Kidney capillary endothelial cell (primary cell): ENCODE measurements at regions not wholly inside any gene's neighbourhood (a gene's known extent, or its start where the extent isn't known, plus 50 kb on each side); places are given as distances from the start of the nearest gene placed in this dataset.

ENCODE experiments used
- DNase-seq: peaks from one replicate; pipeline ENCODE4 v3.0.0-alpha.2; 2018; ENCODE audit warnings: low spot score

DNA sequence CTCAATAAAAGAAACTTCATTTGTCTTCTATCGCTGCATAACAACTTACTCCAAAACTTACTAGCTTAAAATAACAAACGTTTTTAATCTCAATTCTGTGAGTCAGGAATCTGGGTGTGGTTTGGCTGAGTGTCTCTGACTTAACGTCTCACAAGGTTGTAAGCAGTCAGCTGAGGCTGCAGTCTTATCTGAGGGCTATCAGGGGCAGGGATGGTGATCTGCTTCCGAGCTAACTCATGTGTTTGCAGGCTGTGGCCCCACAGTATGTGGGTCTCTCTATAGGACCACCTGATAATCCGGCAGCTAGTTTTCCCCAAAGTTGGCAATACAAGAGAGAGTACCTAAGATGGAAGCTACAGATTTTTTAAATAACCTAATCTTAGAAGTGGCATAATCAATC lies 234.2 kb upstream of the FGGY start:
- DNase-seq: peak; percentile 39

DNA sequence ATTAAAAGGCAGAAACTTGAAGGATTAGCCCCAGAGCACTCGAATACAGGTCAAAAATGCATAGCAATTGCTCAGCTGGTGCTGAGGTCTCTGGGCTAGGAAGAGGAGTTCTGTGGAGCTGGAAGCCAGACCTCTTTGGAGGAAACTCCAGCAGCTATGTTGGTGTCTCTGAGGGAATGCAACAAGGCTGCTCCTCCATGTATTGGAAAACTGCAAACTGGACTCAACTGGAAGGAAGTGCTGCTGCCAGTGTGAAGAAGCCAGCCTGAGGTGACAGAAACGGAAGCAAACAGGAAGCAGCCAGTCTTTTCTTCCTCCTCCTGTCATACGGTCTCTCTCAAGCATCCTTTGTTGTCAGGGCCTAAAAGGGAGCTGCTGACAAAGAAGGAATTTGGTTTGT lies 233.4 kb upstream of the FGGY start:
- DNase-seq: peak; percentile 47

DNA sequence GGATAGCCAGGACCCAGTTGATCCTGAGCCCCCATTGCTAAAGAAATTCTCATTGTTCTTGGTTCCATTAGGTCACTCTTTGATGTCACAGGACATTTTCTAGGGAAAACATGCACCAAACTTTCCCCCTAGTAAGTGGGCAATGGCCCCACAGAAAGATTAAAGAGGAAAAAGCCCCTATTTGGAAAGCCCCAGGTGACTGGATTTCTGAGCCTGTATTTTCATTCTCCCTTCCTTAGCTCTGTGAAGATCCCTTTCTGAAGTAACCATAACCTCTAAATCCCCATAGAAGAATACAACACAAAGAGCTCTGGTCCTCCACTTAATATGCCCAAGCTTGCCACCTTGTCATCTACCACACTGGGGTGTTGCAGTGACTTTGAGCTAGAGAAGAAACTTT lies 232.3 kb upstream of the FGGY start:
- DNase-seq: no peak

DNA sequence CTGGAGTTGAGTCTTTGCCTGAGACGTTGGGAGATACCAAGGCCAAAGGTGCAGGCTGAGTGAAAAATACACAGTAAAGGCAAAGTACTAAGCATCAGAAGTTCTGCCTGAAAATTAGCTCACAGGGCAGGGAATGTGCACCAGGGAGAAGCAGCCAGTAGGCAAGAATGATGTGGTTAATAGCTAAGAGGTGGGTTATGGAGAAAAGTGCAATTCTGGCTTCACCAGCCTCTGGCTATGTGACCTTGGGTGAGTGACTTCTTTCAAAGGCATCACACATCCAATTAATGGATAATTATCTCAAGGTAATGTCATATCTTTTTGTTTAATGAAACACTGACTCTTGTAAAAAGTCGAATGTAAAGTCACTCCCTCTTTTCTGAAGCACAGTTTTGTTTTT lies 230.7 kb upstream of the FGGY start:
- no peak for DNase-seq

DNA sequence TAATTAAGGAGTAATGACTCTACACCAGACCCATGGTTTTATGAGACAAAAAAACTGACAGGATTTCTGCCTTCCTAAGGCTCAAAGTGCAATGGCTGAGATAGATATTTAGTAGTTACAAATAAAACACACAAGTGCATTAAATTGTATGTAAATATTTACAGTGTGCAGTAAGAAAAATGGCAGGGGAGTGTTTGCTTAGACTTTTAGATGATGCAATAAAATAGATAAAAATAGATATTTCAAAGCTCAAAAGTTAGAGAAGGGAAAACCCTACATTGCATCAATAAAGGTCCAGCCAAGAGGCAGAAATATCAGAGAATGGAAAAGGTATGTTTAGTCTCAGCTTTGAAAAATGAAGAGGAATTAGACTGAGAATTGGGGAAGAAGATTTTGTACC lies 226.3 kb upstream of the FGGY start:
- no peak for DNase-seq

DNA sequence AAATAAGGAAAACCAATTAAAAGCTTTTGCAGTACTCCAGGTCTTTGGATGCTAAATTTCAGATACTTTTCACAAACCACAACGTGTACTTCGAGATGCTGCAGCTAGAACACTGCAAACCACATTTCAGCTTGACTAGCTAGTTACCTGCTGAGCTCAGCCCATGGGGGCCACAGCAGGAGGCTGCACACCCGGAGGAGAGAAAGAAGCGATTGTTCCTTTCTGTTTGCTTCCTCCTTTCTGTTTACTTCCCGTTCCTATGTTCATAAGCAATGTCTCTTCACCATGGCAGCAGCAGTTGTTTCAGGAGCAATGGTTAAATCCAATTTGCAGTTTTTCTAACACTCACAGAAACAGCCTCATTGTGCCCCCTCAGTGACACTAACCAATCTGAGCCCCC lies 225.6 kb upstream of the FGGY start:
- DNase-seq: no peak

DNA sequence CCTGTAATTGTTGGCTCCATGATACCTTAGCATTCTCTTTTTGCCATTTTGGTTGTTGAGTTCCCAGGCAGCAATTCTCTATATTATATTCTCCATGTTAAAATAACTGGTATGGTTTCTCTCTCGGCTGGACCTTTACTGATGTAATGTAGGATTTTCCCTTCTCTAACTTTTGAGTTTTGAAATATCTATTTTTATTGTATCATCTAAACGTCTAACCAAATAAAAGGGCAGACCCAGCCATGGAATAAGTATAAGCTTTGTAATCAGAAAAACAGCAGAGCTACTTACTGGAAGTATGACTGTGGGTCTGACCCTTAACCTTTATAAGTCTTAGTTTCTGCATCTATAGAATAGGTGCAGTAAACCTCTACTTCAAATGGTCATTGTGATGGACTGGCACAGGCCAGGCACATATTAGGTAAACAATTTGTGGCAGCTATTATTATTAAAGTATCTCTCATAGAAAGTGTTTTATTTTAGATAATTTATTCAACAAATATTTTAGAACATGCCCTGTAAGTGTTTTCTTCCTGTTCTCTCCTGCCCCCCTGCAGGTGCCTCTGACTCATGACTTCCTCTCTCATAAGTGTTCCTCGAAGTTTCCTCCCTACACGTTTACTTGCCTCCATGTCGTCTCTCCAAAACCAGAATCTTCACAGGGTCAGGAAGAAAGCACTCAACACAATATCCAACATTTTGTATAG lies 224.9 kb upstream of the FGGY start:
- DNase-seq: peak; percentile 30

DNA sequence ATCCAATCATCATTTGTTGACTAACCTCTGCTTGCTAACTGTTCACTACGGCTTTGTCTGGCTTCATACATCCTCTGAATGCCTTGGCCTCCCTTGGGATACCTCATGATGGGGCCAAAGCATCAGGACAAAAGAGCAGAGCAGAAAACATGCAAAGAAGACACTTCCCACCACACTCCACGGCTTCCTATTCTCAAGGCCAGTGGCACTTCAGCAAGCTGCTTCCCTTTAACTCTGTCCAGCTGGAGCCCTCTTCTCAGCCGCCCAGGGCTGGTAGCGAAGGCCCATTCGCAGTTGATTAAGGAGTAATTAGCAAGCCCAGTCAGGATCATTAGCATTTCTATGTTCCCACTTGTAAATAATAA lies 224.3 kb upstream of the FGGY start:
- DNase-seq: peak; percentile 68

DNA sequence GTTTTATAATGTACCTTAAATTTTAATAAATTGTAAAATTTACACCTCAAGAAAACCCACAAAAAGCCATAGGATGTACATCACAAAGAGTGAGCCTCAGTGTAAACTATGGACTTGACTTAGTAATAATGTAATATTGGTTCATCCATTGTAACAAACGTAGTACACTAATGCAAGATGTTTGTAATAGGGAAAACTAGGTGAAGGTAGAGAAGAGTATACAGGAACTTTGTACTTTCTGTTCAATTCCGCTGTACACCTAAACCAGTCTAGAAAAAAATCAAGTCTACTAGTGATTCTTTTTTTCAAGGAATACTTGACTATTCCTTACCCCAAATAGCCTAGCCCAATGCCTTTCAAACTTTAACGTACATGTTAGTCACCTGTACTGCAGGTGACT lies 222.3 kb upstream of the FGGY start:
- DNase-seq: no peak

DNA sequence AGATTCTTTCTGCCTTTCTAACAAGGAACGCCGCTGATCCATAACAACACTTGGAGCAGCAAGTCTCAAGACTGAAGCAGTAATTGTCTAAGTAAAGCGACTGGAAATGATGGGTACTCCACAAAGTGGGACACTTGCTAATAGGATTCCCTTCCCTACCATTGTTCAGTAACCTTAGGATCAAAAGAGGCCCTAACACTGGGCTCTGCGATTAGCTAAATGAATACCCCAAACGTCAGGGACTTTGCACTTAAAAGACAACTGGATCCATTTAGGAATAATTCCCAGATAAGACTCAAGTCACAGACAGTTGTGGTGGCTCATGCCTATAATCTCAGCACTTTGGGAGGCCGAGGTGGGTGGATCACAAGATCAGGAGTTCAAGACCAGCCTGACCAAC lies 221.9 kb upstream of the FGGY start:
- no peak for DNase-seq

DNA sequence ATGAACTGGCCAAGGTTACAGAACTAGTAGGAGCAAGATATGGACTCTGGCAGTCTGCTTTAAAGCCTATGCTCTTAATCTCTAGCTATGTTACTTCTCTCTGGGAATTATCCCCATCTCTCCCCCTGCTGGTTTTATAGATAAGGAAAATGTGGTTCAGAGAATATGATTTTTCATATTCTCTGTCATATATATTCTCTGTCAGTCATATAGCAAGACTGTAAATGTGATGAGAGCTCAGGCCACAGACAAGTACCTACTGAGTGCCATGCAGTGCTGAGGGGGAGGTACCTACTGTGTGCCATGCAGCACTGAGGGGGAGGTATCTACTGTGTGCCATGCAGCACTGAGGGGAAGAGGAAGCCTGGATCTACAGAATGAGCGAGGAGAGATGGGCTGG lies 220.3 kb upstream of the FGGY start:
- DNase-seq: peak; percentile 37

DNA sequence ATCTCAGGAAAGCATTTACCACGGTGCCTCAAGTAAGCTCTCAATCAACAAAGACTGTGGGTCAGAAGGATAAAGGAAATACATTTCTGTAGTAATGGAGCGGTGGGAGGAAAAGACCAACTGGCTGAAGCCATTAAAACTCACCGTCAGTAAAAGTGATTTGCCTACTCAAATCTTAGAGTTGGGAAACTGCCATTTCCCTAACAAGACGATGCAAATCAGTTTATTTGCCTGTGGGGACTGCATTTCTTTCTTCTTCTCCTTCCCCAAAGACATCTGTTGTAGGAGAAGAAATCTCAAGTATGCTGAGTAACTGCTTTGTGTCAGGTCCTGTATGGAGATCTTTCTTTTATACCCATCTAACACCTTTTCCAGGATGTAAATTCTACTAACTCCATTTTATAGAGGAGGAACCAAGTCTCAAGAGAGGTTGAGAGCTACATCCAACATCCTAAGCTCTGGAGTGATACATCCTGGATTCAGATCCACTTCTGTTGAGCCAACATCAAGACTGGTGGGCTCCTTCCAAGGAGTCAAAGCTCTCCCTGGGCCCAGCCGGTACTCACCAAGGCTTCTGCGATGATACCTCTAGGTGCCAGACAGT lies 219.3 kb upstream of the FGGY start:
- no peak for DNase-seq

DNA sequence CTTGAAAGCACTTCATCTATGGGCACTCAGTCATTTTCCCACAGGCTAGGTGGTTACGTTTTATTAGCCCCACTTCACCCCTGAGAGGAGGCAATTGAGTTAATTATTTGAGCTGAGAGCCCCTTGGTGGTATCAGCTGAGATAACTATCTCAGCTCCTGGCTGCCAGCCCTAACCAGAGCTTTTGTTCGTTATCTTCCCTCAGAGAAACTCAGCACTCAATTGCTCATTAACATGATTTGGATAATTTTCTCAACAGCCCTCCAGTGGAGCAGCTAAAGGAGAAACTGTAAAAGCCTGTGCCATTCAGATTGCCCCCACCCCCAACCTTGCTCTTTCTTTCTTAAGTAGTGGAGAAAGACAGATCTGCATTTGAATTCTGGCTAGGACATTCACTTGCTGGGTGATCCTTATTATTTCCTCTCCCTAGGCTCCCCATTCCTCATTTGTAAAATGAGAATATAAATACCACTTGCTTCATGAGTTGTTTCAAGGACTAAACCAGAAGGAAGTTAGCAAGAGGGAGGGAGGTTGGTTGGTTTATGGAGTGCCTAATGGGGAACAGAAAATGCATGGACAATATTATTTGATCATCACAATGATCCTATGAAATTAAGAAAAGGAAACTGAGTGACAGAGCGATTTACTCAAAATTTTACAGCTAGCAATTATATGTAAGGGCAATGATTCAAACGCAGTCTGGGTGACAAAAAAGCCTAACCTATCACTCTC lies 218.7 kb upstream of the FGGY start:
- DNase-seq: no peak

DNA sequence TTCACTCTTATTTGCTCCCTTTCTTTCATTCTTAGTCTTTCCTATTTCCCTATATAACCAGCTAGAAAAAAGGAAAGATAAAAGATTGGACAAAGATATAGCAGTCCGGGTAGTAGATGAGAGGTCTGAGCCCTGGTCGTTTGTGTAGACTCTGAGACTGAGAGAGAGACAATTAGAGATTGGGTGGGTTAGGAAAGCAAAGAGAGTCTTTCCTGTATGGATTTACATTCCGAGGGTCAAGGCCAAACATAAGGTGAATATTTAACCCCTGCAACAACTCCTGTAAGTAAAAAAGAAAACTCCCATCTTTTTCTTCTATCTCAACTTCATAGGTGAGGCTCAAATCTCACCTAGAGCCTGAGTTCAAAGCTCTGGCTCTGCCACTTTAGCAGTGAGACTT lies 218.0 kb upstream of the FGGY start:
- no peak for DNase-seq

DNA sequence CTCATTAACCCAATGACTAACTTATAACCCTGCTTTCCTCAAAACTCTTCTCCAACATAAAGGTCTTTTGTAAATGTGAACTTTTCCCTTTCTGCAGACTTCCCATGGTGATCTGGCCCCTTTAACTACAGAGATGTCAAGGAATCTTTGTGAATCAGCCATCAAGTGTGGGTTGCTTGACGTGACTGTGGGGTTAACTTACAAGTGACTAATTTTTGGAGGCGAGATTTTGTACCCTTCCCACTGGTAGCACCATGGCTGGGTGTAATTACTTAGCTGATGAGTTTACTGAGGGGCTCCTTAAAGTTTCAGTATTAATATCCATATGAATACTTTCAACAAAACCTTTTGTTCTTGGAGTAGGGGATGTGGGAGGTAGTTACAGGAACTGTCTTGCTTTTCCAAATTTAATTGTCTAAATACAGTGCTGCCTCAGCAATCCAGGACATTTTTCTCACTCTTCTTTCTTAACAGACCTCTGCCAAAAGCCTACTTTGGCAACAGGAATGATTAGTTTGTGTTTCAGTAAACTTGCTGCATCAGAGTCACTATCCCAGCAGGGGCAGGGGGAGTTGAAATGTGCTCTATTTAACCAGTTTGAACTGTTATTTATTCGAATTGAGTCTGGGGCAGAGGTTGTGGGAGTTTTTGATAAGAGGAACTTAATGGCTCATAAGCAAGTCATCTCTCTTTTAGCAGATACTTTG lies 217.3 kb upstream of the FGGY start:
- no peak for DNase-seq

DNA sequence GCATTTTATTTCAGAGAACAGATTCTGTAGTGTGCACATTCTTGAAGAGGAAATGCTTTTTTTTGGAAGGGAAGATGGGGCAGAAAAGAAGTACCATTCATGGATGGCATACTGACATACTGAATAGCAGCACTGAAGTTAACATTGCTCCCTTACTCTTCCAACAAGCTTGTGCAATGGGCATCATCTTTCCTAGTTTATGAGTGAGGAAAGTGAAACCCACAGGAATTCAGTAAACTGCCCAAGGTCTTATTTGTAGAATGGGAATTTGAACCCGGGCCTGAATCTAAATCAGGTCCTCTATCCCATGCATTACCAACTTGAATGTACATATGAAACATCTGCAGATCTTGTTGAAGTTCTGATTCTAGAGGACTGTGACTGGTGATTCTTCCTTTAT lies 215.7 kb upstream of the FGGY start:
- DNase-seq: no peak

DNA sequence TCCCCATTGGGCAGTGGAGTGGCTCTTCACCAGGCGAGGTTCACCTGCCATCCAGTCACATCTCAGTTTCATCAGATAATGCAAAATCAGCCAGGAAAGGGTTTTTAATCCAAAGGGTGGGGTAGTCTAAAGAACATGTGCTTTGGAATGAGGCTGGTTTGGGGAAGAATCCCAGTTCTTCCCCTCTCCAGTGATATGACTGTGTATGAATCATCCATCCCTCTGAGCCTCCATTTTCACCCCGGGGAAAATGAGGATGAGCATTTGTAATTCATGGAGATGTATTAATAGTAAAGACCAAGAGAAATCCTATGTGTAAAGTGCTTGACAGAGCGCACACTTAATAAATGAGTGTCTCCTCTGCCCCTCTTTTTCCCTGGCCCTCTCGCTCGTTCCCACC lies 215.1 kb upstream of the FGGY start:
- no peak for DNase-seq

DNA sequence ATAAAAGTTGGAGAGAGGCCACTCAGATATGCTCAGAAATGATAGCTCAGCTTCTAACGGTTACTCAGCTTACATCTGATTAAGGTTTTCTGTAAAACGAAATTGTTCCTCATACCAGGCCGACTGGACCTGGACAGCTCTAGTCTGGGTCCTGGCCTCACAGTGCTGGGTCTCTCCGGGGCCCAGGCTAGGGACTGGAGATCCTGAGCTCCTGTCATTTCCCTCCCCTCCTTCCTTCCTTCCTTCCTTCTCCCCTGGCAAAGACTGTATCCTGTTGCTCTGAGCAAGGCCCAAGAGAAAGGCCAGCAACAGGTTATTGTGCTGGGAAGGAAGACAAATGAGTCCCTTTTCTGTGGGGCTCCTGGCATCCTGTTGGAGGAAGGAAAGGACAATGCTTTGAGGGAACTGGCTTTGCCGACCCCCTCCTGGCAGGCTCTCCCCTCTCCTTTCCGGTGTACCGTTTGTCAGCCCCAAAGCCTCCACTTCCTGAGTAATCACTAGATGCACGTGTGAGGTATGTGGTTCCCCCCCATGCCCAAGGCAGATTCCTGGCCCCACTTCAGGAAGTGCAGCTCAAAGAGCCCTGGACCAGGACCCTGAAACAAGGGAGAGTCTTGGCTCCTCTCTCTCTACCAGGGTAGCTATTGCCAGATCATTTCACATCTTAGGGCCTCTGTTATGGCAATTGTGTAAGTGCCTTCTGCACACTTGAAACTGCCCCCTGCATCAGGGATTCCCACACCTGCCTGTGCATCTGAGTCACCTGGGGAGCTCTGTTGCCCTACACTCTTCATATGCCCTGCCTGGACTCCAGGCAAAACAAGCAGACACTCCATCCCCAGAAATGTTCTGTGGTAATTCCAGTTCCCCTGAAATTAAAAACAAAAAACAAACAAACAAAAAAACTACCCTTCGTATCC lies 212.7 kb upstream of the FGGY start:
- DNase-seq: peak; percentile 98

DNA sequence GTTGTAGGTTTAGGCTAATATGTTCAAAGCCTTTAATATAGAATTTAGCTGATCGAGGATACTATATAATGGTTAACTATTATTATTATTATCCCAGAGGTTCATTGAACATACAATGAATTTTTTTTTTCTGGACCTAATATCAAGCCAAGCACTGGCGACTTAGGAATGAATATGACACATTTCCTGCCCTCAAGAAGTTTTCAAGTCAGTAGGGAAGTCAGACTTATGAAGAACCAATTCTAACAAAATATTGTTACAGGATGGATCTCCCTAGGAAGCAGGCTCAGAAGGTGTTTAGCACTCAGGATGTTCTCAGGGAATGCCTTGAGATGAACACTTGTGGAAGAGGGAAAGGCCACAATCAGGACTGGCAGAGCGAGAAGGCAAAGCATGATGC lies 211.8 kb upstream of the FGGY start:
- DNase-seq: peak; percentile 86

DNA sequence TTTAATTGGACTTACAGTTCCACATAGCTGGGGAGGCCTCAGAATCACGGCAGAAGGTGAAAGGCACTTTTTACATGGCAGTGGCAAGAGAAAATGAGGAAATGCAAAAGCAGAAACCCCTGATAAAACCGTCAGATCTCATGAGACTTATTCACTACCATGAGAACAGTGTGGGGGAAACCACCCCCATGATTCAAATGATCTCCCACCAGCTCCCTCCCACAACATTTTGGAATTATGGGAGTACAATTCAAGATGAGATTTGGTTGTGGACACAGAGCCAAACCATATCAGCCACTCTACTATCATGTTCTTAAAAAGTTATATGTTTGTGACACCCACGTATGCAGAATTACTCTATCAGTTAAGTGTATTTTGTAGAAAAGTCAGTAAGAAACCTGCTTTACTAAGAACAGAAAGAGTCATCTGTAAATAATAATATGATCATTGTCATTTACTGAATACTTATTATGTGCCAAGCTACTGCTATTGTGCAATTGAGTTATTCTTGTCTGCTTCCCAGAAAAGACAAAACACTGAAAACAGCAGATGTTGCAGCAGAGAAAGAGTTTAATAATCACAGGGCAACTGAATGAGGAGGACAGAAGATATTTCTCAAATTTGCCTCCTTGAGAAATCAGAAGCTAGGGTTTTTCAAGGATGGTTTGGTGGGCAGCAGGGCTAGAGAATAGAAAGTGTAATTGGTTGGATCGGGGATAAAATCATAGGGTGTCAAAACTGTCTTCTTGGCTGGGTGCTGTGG lies 207.7 kb upstream of the FGGY start:
- DNase-seq: no peak

DNA sequence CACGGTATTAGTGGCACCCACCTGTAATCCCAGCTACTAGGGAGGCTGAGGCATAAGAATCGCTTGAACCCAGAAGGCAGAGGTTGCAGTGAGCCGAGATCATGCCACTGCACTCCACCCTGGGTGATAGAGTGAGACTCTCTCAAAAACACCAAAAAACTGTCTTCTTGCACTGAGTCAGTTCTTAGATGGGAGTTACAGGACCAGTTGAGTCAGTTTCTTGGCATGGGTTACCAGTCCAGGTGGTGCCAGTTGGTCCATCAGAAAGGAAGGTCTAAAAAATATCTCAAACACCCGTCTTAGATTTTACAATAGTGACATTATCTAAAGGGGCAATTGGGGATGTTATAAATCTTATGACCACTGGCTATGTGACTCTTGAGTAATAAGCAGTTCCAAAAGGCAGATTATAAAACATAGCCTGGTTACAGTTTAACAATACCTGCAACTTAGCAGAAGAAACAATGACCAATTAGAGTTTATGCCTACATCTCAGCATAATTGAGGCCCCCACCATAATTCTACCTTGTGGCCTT lies 206.9 kb upstream of the FGGY start:
- DNase-seq: no peak
